ENCODE measurements at regions not wholly inside any gene's neighbourhood (a gene's known extent, or its start where the extent isn't known, plus 50 kb on each side); places are given as distances from the start of the nearest gene placed in this dataset.

GRCh38 chr1:83692524-83693381 lies 306.2 kb downstream of the TTLL7 start:
- no peak for TF ChIP-seq CTCF (IDR thresholded peaks at IDR 0.05; ENCODE audit: low read depth, low read length, poor library complexity, severe bottlenecking)
- TF ChIP-seq EZH2phosphoT487 (IDR thresholded peaks at IDR 0.05; ENCODE audit: borderline replicate concordance, low read length), result no peak
